GM21717 (cell line): ENCODE measurements at regions not wholly inside any gene's neighbourhood (a gene's known extent, or its start where the extent isn't known, plus 50 kb on each side); places are given as distances from the start of the nearest gene placed in this dataset.

ENCODE experiments used
- ATAC-seq: cut with Tn5 transposase; IDR thresholded peaks from one replicate; pipeline ENCODE4 v1.9.1; 2021; ENCODE audit warnings: mild to moderate bottlenecking, moderate library complexity; ENCODE audit not compliant: unreplicated experiment

GRCh38 chr1:221637641-221638041 is 104.2 kb downstream of the DUSP10 start:
- ATAC-seq = no peak

DNA sequence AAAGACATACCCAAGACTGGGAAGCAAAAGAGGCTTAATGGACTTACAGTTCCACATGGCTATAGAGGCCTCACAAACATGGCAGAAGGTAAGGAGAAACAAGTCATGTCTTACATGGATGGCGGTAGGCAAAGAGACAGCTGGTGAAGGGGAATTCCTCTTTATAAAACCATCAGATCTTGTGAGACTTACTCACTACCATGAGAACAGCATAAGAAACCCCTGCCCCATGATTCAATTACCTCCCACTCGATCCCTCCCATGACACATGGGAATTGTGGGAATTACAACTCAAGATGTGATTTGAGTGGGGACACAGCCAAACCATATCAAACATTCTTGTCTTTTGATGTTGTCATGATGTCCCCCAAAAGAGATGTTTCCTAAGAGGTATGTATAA is 103.3 kb downstream of the DUSP10 start:
- no peak for ATAC-seq

- ATAC-seq = no peak
Measured at GRCh38 chr1:221641811-221642210, 100.1 kb downstream of the DUSP10 start.

DNA sequence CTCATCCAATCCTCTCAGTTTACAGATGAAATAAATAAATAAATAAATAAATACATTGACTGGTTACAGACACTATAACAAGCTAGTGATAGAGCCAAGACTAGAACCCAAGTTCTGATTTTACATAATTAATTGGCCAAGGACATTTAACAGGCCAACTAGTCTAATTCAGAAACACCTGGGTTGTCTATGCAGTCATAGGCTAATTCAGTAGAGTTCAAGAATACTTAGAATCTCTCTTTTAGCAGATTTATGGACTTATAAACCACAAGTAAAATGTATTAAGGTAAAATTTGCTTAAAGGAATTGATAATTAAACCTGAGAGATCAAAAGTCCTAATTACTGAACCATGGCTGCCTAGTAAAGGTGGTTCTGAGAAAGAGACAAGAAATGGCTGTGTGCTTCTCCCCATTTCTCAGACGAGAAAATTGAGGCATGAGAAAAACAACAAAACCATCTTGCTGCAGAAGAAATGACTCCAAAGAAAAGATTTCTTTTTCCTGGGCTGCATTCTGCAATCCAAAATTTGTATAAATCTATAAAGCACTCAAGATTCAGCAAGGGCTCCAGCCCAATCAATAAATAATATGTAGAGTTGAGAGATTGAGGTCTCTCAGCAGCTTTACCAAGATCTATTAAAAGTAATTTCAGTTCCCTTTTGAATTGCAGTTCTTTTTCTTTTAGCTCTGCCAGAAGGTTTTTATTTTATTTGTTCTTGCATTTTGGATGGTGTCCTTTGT is 98.3 kb downstream of the DUSP10 start:
- ATAC-seq = peak; percentile 78

DNA sequence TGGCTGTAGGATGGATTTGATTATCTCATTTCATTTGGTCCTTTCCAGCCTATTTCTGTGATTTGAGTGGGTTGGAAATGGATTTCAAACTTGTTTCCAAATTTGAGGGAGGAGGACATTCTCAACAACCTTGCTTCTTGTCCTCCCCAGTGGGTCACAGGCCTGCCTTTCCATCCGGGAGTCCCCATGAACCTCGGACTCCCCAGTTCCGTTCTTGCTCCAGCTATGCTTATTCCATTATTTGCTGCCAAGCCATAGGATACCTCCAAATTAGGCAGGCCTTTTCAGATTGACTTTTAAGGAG is 97.8 kb downstream of the DUSP10 start:
- peak; percentile 35 for ATAC-seq

DNA sequence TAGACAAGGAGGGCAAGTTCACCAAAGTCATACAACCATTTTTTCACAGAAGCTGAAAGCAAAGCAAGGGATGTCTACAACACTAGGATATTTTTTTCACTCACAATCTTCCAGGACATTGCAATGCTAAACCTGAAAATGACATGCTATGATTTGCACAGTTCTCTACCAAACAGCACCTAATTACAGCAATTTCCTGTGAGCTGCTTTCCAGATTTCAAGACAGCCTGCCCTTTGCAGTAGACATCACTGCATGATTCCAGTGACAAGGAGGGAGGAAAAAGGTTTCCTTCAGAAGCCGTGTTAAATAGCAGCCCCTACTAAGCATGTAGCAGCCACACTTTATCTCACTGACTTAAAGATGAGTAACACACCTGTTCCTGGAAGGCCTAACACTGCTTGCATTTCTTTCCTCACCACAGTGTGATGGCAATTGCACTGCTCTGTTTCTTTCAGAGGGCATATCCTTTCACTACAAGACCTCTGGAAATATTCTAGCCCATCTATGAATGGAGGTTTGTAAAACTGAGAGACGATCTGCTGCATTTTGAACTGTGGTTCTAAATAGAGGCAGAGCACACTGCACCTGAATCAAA is 97.1 kb downstream of the DUSP10 start:
- peak; percentile 34 for ATAC-seq

DNA sequence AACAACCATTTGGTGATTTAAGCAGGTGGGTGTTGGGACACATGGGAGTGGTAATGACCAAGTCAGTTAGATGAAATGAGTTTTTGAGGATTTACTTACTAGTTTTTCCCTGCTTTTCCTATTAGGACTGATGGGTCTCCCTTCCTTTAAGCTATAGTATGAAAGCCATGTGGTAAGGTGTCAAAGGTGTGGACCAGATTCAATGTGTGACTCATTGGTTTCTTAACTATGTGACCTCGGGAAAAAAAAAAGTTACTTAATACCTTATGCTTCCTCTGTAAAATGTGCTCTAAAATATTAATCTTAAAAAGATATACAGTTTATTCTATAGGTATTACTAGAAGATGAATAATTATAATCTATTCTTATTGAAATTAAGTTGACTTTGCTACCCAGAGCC is 93.7 kb downstream of the DUSP10 start:
- ATAC-seq = no peak
